Large intestine (tissue), 3 donors: ENCODE measurements at regions not wholly inside any gene's neighbourhood (a gene's known extent, or its start where the extent isn't known, plus 50 kb on each side); places are given as distances from the start of the nearest gene placed in this dataset.

Experiments used
- DNase-seq, 2 donors: peaks; one replicate each; pipeline versions ENCODE4 v3.0.0 to v3.0.0-alpha.2; 2013
- H3K27ac ChIP-seq: one replicate; pipeline ENCODE4 v1.5.1; 2013; ENCODE audit warnings: low read length
- H3K27me3 ChIP-seq: 2 replicates; pipeline ENCODE4 v1.6.1; 2013; ENCODE audit warnings: low read length; ENCODE audit not compliant: control insufficient read depth, insufficient read depth
- H3K36me3 ChIP-seq: 2 replicates; pipeline ENCODE4 v1.6.1; 2013; ENCODE audit warnings: low read length; ENCODE audit not compliant: control insufficient read depth, insufficient read depth
- H3K4me1 ChIP-seq: one replicate; pipeline ENCODE4 v1.6.1; 2013; ENCODE audit warnings: low read length; ENCODE audit not compliant: control insufficient read depth, insufficient read depth
- H3K4me3 ChIP-seq: one replicate; pipeline ENCODE4 v1.5.1; 2013; ENCODE audit warnings: low read length
- H3K9me3 ChIP-seq: one replicate; pipeline ENCODE4 v1.6.1; 2013; ENCODE audit warnings: mild to moderate bottlenecking, low read depth, low read length, moderate library complexity; ENCODE audit not compliant: control insufficient read depth
- WGBS: methylation state at CpG from one replicate; pipeline ENCODE4 v1.1.5; 2013; ENCODE audit warnings: low lambda C conversion rate; ENCODE audit not compliant: insufficient coverage; 5-methylcytosine and 5-hydroxymethylcytosine counted together

DNA sequence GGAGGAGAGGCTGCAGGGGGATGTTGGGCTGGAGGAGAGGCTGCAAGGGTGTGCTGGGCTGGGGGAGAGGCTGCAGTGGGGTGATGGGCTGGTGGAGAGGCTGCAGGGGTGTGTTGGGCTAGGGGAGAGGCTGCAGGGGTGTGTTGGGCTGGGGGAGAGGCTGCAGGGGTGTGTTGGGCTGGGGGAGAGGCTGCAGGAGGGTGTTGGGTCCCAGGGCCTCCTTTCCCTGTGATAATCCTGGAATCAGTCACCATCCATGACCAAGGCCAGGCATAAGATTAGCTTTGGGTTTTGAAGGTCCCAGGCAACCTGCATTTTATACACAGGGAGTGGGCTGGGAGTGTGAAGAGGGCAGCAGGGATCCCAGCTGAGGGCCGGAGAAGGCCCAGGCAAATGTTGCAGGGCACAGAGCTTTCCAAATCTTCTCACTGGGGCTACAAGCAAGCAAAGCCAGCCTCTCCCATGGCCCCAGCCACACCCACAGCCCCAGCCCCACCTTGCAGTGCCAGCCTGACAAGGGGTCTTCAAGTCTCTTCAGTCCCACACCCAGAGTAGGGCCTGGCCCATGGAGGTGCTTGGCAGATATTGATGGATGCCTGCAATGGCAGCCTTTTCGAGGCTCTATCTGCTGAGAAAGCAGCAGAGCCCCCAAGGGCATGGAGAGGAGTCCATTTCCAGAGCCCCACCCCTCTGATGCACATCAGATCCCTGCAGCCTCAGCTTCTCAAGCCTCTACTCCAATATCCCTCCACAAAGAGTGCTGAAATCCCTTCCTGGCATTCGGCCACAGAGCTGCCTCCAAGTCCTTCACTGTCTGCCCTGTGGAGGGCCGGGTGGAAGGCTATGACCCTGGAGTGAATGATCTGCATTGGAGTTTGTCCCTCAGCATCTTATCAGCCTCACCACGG, 50.3 kb upstream of the GLI2 start:
- H3K4me1 ChIP-seq: no peaks in the 10 kb centered on the region
- peaks cover 22% of the 10 kb centered on the region for H3K27me3 ChIP-seq
- no peaks in the 10 kb centered on the region for H3K36me3 ChIP-seq
- no peak for DNase-seq
- WGBS: no CpG with 5 or more reads among the region's 5 CpGs
- H3K4me3 ChIP-seq: no peak overlapping the region
- H3K27ac ChIP-seq: no peak overlapping the region
- no peaks in the 10 kb centered on the region for H3K9me3 ChIP-seq
